Upper lobe of right lung (tissue), 1 donor: ENCODE measurements at regions not wholly inside any gene's neighbourhood (a gene's known extent, or its start where the extent isn't known, plus 50 kb on each side); places are given as distances from the start of the nearest gene placed in this dataset.

Source experiments
- ATAC-seq: fragments of 200-7000 bp; cut with Tn5 transposase; one replicate; pipeline ENCODE4 v1.9.1; 2020; ENCODE audit warnings: mild to moderate bottlenecking, moderate library complexity
- DNase-seq: peaks from one replicate; pipeline ENCODE4 v3.0.0-alpha.2; 2020
- H3K27ac ChIP-seq: fragments of 200-600 bp; one replicate; pipeline ENCODE4 v1.8.0; 2022
- H3K27me3 ChIP-seq: fragments of 200-600 bp; one replicate; pipeline ENCODE4 v1.8.0; 2022; ENCODE audit warnings: mild to moderate bottlenecking
- H3K36me3 ChIP-seq: fragments of 200-600 bp; one replicate; pipeline ENCODE4 v1.8.0; 2022
- H3K4me1 ChIP-seq: fragments of 200-600 bp; one replicate; pipeline ENCODE4 v1.8.0; 2022
- H3K4me3 ChIP-seq: fragments of 200-600 bp; one replicate; pipeline ENCODE4 v1.8.0; 2022; ENCODE audit warnings: mild to moderate bottlenecking
- H3K9me3 ChIP-seq: fragments of 200-600 bp; one replicate; pipeline ENCODE4 v1.8.0; 2022
- CTCF ChIP-seq: fragments of 200-600 bp; IDR thresholded peaks from one replicate; pipeline ENCODE4 v1.8.0; 2022; ENCODE audit warnings: antibody characterized with exemption
- intact Hi-C: fragments of 100-400 bp; cut with DNase I; formaldehyde crosslinking; loops from one replicate; pipeline ENCODE4 v1.11.0; 2022
- donor health status: DM: no; HTN: yes; CAD: no; lungs with severe emphysema.

DNA sequence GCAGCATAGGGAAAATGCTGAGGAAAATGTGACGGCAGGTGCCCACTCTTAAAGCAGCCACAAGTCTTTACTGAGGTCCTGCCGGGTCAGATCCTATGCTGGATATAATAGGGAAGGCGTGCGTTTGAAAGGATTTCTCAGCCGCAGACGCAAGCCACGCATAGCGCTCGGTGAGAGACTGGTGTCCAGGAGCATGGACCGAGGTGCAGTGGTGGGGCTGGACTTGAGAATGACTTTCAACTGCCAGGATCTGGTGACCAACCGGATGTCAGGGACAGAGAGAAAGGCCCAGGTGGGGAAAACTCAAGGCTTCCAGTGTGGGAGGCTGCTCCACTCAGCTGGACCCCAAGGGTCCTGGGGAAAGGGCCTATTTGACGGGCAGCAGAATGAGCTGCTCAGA lies 74.7 kb upstream of the INSIG1 start:
- H3K9me3 ChIP-seq: no peaks in the 10 kb centered on the region
- no peak overlapping the region for H3K27ac ChIP-seq
- no peaks in the 10 kb centered on the region for H3K4me1 ChIP-seq
- no peak for DNase-seq
- no peaks in the 10 kb centered on the region for H3K36me3 ChIP-seq
- intact Hi-C loops: no loop called here
- no peaks in the 10 kb centered on the region for H3K27me3 ChIP-seq
- TF ChIP-seq CTCF: no peak
- H3K4me3 ChIP-seq: no peak overlapping the region
- no peak for ATAC-seq

DNA sequence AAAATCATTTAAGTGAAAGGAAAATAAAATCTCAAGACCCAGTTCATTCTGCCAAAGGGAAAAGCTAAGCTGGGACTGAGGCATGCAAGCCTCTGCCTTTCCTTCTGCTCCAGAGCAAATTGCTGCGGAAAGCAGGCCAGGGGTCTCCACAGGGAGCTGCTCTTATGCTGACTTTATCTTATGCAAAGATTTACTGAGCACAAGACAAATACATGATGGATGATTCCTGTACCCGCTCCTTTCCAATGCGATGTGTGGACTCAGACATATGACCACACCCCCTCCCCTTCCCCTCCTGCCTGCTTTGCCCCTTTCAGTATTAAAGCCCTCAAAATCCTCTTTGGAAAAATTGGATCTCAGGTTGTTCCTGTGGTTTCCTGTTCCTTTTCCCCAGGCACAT lies 74.2 kb upstream of the INSIG1 start:
- no peak overlapping the region for H3K27ac ChIP-seq
- TF ChIP-seq CTCF: no peak
- no peaks in the 10 kb centered on the region for H3K4me1 ChIP-seq
- no peaks in the 10 kb centered on the region for H3K36me3 ChIP-seq
- DNase-seq (no peak), ATAC-seq (no peak)
- intact Hi-C loops: no loop called here
- H3K27me3 ChIP-seq: no peaks in the 10 kb centered on the region
- no peaks in the 10 kb centered on the region for H3K9me3 ChIP-seq
- H3K4me3 ChIP-seq: no peak overlapping the region

DNA sequence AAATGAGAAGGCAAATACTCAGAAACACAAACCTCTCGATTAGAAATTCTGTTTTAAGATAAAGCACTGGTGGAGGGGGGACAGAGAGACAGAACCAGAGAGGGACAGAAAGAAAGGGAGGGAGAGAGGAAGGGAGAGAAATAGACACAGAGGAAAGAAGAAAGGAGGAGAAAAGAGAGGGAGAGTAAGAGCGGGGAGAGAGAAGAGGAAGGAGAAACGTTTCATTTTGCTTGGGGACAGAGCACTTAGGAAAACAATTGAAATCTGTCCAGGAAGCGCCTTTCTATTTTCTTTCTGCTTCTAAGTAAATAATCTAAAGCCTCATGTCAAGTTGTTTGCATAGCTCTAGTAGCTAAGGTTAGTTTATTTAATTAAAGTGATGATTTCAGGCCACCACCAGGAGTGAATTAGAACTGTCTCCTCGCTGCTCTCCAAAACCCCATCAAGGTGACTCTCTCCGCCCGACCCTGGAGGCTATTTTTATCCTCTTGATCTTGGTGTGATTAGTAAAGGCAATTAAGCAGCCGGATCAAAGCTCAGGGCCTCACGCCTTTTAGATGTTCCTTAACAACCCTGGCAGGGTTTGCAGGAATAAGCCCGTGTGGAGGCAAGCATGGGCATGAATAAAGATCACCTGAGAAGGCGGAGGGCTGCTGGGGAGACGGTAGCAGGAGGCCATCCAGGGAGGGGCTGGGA lies 73.4 kb upstream of the INSIG1 start:
- no peak for DNase-seq
- Histone ChIP-seq H3K27me3 (no peaks in the 10 kb centered on the region), H3K27ac (no peak overlapping the region), H3K4me3 (no peak overlapping the region), H3K9me3 (no peaks in the 10 kb centered on the region), H3K36me3 (no peaks in the 10 kb centered on the region), H3K4me1 (no peaks in the 10 kb centered on the region)
- intact Hi-C loops: no loop called here
- no peak for TF ChIP-seq CTCF
- ATAC-seq: no peak

DNA sequence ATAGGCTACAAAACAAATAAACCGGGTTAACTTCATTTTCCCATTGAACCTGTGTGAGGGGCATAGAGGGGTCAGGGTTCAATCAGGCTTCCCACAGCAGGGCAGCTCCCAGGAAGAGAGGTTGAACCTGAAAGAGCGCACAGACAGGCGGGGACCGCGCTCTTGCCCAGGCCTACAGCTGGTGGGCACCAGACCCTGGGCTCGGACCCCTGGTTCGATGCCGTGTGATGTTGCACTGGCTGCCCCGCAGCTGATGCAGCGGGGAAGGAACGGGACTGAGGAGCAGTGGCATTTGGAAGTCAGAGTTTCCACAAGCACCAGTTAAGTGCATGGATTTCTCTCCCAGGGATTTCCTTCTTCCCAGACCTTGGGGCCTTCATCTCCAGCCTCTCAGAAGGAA lies 72.6 kb upstream of the INSIG1 start:
- Histone ChIP-seq H3K27ac (no peak overlapping the region), H3K4me1 (no peaks in the 10 kb centered on the region), H3K9me3 (no peaks in the 10 kb centered on the region), H3K36me3 (no peaks in the 10 kb centered on the region), H3K4me3 (no peak overlapping the region), H3K27me3 (no peaks in the 10 kb centered on the region)
- intact Hi-C loops: no loop called here
- ATAC-seq: no peak
- DNase-seq: no peak
- no peak for TF ChIP-seq CTCF

DNA sequence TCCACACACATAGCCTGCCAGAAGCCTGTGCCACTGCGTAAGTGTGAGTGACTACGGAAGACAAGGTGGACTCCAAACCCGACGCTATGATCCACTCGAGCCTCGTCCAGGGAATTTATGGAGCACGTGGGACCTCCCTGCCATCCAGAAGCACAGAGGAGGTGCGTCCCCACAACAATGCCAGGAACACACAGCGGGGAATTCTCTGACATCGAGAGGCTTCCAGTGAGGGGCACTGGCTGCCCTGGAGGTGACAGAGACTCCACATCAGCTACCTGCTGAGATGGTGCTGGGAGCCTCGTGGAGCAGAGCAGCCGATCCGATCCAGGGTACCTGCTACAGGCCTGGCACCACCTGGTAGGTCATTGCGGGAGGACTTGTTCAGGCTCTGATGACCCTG lies 72.2 kb upstream of the INSIG1 start:
- H3K9me3 ChIP-seq: no peaks in the 10 kb centered on the region
- no peak for ATAC-seq
- H3K4me3 ChIP-seq: no peak overlapping the region
- H3K27me3 ChIP-seq: no peaks in the 10 kb centered on the region
- H3K36me3 ChIP-seq: no peaks in the 10 kb centered on the region
- no peak for DNase-seq
- intact Hi-C loops: no loop called here
- no peak overlapping the region for H3K27ac ChIP-seq
- no peaks in the 10 kb centered on the region for H3K4me1 ChIP-seq
- no peak for TF ChIP-seq CTCF
